Breast epithelium (tissue), 4 donors: ENCODE measurements at regions not wholly inside any gene's neighbourhood (a gene's known extent, or its start where the extent isn't known, plus 50 kb on each side); places are given as distances from the start of the nearest gene placed in this dataset.

Experiments used
- DNase-seq, 2 donors: peaks; one replicate each; pipeline ENCODE4 v3.0.0-alpha.2; 2019; ENCODE audit warnings: low spot score in 2 of 2
- H3K27ac ChIP-seq, 2 donors: fragments of 200-600 bp; sonication (generic) in 1 of 2; one replicate each; pipeline ENCODE4 v1.5.1; 2016 to 2019; ENCODE audit warnings: mild to moderate bottlenecking in 1 of 2
- H3K27me3 ChIP-seq, 2 donors: fragments of 200-600 bp; sonication (generic) in 1 of 2; one replicate each; pipeline versions ENCODE4 v1.5.1 to v1.6.0; 2017 to 2019; ENCODE audit warnings: control low read depth in 1 of 2, mild to moderate bottlenecking in 1 of 2
- H3K36me3 ChIP-seq: fragments of 200-600 bp; one replicate; pipeline ENCODE4 v1.5.1; 2019
- H3K4me1 ChIP-seq, 2 donors: fragments of 200-600 bp; sonication (generic); one replicate each; pipeline ENCODE4 v1.5.1; 2016 to 2019; ENCODE audit warnings: control low read depth in 1 of 2
- H3K4me3 ChIP-seq, 3 donors: fragments of 200-600 bp; sonication (generic); 1 replicate in 2 of 3; 2 replicates in 1 of 3; pipeline ENCODE4 v1.5.1; 2016 to 2019; ENCODE audit warnings: mild to moderate bottlenecking in 3 of 3, moderate library complexity in 2 of 3
- H3K9me3 ChIP-seq, 2 donors: fragments of 200-600 bp; sonication (generic) in 1 of 2; one replicate each; pipeline ENCODE4 v1.5.1; 2016 to 2019; ENCODE audit warnings: control low read depth in 1 of 2
- POLR2A ChIP-seq: fragments of 450-650 bp; IDR thresholded peaks from one replicate; pipeline ENCODE4 v1.6.1; 2016; ENCODE audit warnings: antibody characterized with exemption, mild to moderate bottlenecking, moderate library complexity
- POLR2AphosphoS5 ChIP-seq, 3 donors: sonication (generic); formaldehyde crosslinking; IDR thresholded peaks; one replicate each; pipeline ENCODE4 v1.6.1; 2017; ENCODE audit warnings: antibody characterized with exemption in 3 of 3
- intact Hi-C: fragments of 100-400 bp; cut with DNase I; formaldehyde crosslinking; loops from one replicate; pipeline ENCODE4 v1.15.1; 2023; ENCODE audit warnings: low total_unique reads
- TF ChIP-seq, protein P1 (sequence below), 3 donors: fragments of 450-650 bp; IDR thresholded peaks; one replicate each; pipeline ENCODE4 v1.5.1; 2016 to 2017; ENCODE audit warnings: antibody characterized with exemption in 3 of 3, mild to moderate bottlenecking in 3 of 3, moderate library complexity in 3 of 3

DNA sequence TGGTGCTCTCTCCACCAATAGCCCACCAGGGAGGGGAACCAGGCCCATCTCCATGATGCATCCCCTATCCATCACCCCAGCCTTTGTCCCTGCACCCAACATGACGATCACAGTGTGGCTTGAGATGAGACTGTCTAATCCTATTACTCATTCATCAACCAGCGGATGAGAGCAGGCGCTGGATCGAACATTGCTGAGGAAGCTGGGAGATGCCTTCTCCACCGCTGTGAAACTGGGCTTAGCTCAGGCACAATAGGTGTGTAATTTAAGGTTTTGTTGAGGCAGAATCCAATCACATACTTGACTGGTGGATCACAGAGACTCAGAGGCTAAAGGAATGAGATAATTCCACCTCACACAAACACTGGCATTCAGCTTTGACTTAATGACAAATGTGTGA, 64.6 kb upstream of the IRX3 start:
- peaks cover 4 to 10% of the 10 kb centered on the region in 2 donors for H3K9me3 ChIP-seq
- H3K27ac ChIP-seq = no peak overlapping the region
- no peak for DNase-seq
- no peak overlapping the region for H3K4me3 ChIP-seq
- no peaks in the 10 kb centered on the region for H3K36me3 ChIP-seq
- no peaks in the 10 kb centered on the region for H3K4me1 ChIP-seq
- intact Hi-C loops = no loop called here
- H3K27me3 ChIP-seq = no peaks in the 10 kb centered on the region
- TF ChIP-seq POLR2A (no peak), POLR2AphosphoS5 (IDR thresholded peaks at IDR 0.05) (no peak)
- TF ChIP-seq, protein P1, sequence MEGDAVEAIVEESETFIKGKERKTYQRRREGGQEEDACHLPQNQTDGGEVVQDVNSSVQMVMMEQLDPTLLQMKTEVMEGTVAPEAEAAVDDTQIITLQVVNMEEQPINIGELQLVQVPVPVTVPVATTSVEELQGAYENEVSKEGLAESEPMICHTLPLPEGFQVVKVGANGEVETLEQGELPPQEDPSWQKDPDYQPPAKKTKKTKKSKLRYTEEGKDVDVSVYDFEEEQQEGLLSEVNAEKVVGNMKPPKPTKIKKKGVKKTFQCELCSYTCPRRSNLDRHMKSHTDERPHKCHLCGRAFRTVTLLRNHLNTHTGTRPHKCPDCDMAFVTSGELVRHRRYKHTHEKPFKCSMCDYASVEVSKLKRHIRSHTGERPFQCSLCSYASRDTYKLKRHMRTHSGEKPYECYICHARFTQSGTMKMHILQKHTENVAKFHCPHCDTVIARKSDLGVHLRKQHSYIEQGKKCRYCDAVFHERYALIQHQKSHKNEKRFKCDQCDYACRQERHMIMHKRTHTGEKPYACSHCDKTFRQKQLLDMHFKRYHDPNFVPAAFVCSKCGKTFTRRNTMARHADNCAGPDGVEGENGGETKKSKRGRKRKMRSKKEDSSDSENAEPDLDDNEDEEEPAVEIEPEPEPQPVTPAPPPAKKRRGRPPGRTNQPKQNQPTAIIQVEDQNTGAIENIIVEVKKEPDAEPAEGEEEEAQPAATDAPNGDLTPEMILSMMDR (IDR thresholded peaks at IDR 0.05) = no peak

DNA sequence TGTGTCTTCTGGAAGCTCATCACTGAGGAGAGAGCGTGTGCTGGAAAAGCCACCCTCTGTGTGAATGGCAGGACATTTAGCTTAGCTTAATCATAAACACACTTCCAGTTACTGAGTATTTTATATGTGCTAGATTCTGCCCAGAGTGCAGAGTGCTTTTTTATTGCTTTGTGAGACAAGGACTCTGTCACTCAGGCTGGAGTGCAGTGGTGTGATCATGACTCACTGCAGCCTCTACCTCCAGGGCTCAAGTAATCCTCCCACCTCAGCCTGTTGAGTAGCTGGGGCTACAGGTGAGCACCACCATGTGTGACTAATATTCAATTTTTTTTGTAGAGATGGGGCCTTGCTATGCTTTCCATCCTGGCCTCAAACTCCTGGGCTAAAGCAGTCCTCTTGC, 61.4 kb upstream of the IRX3 start:
- TF ChIP-seq POLR2AphosphoS5 (IDR thresholded peaks at IDR 0.05) (no peak), POLR2A (no peak)
- TF ChIP-seq, protein P1 (IDR thresholded peaks at IDR 0.05) = no peak
- H3K27ac ChIP-seq = no peak overlapping the region
- H3K27me3 ChIP-seq = no peaks in the 10 kb centered on the region
- H3K4me1 ChIP-seq = no peaks in the 10 kb centered on the region
- no peaks in the 10 kb centered on the region for H3K36me3 ChIP-seq
- H3K9me3 ChIP-seq = no peaks in the 10 kb centered on the region
- no peak overlapping the region for H3K4me3 ChIP-seq
- intact Hi-C loops = no loop called here
- no peak for DNase-seq

DNA sequence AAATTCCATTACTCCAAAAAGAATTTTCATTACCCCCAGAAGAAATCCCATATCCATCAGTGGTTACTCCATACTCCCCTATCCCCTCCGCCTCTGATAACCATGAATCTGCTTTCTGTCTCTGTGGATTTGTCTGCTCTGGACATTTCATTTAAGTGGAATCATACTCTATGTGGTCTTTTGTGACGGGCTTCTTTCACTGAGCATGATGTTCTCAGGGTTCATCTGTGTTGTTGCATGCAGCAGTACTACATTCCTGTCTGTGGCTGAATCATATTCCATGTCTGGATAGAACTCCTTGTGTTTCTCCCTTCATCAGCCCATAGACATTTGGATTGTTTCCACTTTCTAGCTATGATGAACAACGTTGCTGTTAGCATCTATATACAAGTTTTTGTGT, 59.5 kb upstream of the IRX3 start:
- intact Hi-C loops = no loop called here
- Histone ChIP-seq H3K4me1 (no peaks in the 10 kb centered on the region), H3K9me3 (no peaks in the 10 kb centered on the region), H3K27me3 (no peaks in the 10 kb centered on the region), H3K4me3 (no peak overlapping the region), H3K36me3 (no peaks in the 10 kb centered on the region), H3K27ac (no peak overlapping the region)
- TF ChIP-seq POLR2AphosphoS5 (IDR thresholded peaks at IDR 0.05) = no peak
- TF ChIP-seq, protein P1 (IDR thresholded peaks at IDR 0.05) = no peak
- no peak for TF ChIP-seq POLR2A
- DNase-seq = no peak

DNA sequence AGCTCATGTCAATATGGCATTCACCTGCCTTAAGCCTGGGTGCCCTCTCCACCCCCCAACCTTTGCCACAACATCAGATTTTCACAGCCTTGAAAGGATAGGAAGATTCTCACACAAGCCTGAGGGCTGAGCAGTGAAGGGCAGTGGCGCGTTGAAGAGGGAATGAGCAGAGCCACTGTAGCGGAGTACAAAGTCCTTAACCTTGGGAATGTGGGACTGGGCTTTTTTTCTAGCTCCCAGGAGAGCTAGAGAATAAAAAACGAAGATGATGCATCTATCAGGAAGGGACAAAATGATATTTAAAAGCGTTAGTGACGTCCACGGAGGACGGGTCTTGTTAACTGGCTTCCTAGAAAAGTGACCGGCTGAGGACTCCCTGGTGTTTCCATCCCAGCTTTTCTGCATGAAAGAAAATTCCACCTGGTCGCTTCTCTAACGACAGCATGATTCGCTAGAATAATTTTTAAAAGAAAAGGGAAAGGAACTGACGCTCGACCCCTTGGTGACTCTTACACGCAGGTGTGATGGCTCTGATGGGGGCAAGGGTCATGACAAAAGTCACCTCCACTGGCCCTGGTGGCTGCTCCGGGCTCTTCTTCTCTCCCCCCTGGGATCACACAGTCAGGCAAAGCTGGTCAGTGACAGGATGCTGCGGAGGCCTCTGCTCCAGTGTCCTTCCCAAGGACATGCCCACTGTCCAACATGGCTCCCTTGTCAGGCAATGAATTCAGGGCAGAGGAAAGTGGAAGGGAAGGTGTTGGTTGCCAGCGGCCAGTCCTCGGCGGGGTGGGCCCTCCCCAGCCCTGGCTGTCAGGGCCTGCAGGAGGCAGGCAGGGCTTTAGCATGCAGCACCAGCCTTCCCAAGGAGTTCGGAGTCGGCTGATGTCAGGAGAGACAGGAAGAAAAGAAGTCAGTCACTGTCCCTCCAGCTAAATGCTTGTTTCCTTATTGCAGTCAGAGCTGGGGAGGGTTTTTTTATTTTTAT, 58.4 kb upstream of the IRX3 start:
- H3K36me3 ChIP-seq = no peaks in the 10 kb centered on the region
- no peaks in the 10 kb centered on the region for H3K27me3 ChIP-seq
- TF ChIP-seq, protein P1 (IDR thresholded peaks at IDR 0.05) = no peak
- TF ChIP-seq POLR2A = no peak
- no peaks in the 10 kb centered on the region for H3K9me3 ChIP-seq
- intact Hi-C loops = no loop called here
- no peak overlapping the region for H3K27ac ChIP-seq
- DNase-seq = no peak
- H3K4me1 ChIP-seq = no peaks in the 10 kb centered on the region
- no peak overlapping the region for H3K4me3 ChIP-seq

DNA sequence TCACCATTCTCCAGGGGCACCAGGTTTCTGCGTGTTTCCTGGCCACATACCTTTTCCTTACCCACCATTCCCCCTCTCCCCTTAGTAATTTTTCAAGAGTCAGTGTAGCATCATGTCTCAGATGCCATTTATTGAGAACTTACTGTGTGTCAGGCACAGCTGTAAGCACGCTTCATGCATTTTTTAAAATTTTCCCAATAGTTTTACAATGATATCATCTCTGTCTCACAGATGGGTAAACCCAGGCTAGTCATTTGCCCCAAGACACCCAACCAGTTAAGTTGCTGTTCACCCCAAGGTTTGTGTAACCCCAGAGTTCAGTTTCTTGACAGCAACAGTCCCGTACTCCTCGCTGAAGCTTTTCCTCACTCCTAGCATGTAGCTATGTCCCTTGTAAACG, 56.4 kb upstream of the IRX3 start:
- Histone ChIP-seq H3K9me3 (no peaks in the 10 kb centered on the region), H3K4me3 (no peak overlapping the region), H3K27me3 (no peaks in the 10 kb centered on the region), H3K27ac (peak overlapping the region; percentile 75 to 91), H3K4me1 (no peaks in the 10 kb centered on the region), H3K36me3 (no peaks in the 10 kb centered on the region)
- TF ChIP-seq, protein P1 (IDR thresholded peaks at IDR 0.05) = no peak
- no peak for TF ChIP-seq POLR2A
- TF ChIP-seq POLR2AphosphoS5 (IDR thresholded peaks at IDR 0.05) = no peak
- no peak for DNase-seq
- intact Hi-C loops = no loop called here
